A549 (cell line): ENCODE measurements at regions not wholly inside any gene's neighbourhood (a gene's known extent, or its start where the extent isn't known, plus 50 kb on each side); places are given as distances from the start of the nearest gene placed in this dataset.

Source experiments
- ATAC-seq, 2 experiments: fragments of 200-7000 bp in 1 of 2; fragments of >200 bp in 1 of 2; cut with Nextera tagmentation in 1 of 2; cut with Tn5 transposase in 1 of 2; 3 replicates each; pipeline versions ENCODE4 v1.8.0 to v1.9.1; 2018 to 2020; ENCODE audit warnings: mild to moderate bottlenecking in 1 of 2, moderate library complexity in 1 of 2
- CTCF ChIA-PET: fragments of 300-600 bp; sonication (Branson Sonifier 250); formaldehyde crosslinking; extraction: SDS; loops from one replicate; lab custom pipeline; 2021; ENCODE audit warnings: antibody characterized with exemption, inconsistent platforms; lab: Yijun Ruan, JAX
- POLR2A ChIA-PET: fragments of 350-600 bp; formaldehyde crosslinking; extraction: SDS; loops from one replicate; lab custom pipeline; 2021; ENCODE audit warnings: antibody characterized with exemption, inconsistent platforms; lab: Yijun Ruan, JAX
- DNase-seq, 2 experiments: peaks; one replicate each; pipeline versions ENCODE4 v3.0.0 to v3.0.0-alpha.2; 2011 to 2016; ENCODE audit warnings: low read depth in 1 of 2, low spot score in 1 of 2
- FAIRE-seq: peaks from 2 replicates; lab custom pipeline; 2011; peaks lifted over from hg19 to GRCh38; lab: Jason Lieb, UNC
- H3K27ac ChIP-seq, 2 experiments: fragments of >200 bp; sonication (Bioruptor Twin); formaldehyde crosslinking; 3 replicates each; pipeline ENCODE4 v1.5.1; 2016 to 2017
- H3K4me1 ChIP-seq: fragments of >200 bp; sonication (Bioruptor Twin); formaldehyde crosslinking; 3 replicates; pipeline ENCODE4 v1.6.1; 2016
- H3K4me2 ChIP-seq: fragments of >200 bp; sonication (Bioruptor Twin); formaldehyde crosslinking; 3 replicates; pipeline ENCODE4 v1.6.1; 2016
- H3K4me3 ChIP-seq: fragments of >200 bp; sonication (Bioruptor Twin); formaldehyde crosslinking; 3 replicates; pipeline ENCODE4 v1.5.1; 2016
- H3K9me3 ChIP-seq: fragments of >200 bp; sonication (Bioruptor Twin); formaldehyde crosslinking; 3 replicates; pipeline ENCODE4 v1.6.1; 2016
- BCL3 ChIP-seq: fragments of >200 bp; sonication (Bioruptor Twin); formaldehyde crosslinking; IDR thresholded peaks from 3 replicates; pipeline ENCODE4 v1.6.1; 2016
- CBX2 ChIP-seq: fragments of 200-600 bp; sonication (generic); IDR thresholded peaks from 2 replicates; pipeline ENCODE4 v1.6.1; 2016; ENCODE audit warnings: low read depth, mild to moderate bottlenecking, borderline replicate concordance
- CBX8 ChIP-seq: fragments of 200-600 bp; sonication (generic); IDR thresholded peaks from 2 replicates; pipeline ENCODE4 v1.6.1; 2016
- CEBPB ChIP-seq, 2 experiments: fragments of >200 bp in 1 of 2; sonication (Bioruptor Twin) in 1 of 2; formaldehyde crosslinking in 1 of 2; IDR thresholded peaks; 2 replicates each; pipeline ENCODE4 v1.6.1; 2012 to 2016
- CTCF ChIP-seq: fragments of >200 bp; sonication (Bioruptor Twin); formaldehyde crosslinking; IDR thresholded peaks from 3 replicates; pipeline ENCODE4 v1.5.1; 2016
- E2F6 ChIP-seq: IDR thresholded peaks from 2 replicates; pipeline ENCODE4 v1.6.1; 2012; ENCODE audit warnings: low read depth, borderline replicate concordance
- EP300 ChIP-seq, 2 experiments: fragments of >200 bp; sonication (Bioruptor Twin); formaldehyde crosslinking; IDR thresholded peaks; 2 replicates in 1 of 2; 3 replicates in 1 of 2; pipeline ENCODE4 v1.6.1; 2016 to 2017
- ESRRA ChIP-seq: fragments of 150-350 bp; IDR thresholded peaks from 2 replicates; pipeline ENCODE4 v1.6.1; 2014; ENCODE audit warnings: mild to moderate bottlenecking, low read length, borderline replicate concordance
- HDAC2 ChIP-seq: fragments of 200-600 bp; sonication (generic); IDR thresholded peaks from 2 replicates; pipeline ENCODE4 v1.6.1; 2016
- HES2 ChIP-seq: fragments of >200 bp; sonication (Bioruptor Twin); formaldehyde crosslinking; IDR thresholded peaks from 2 replicates; pipeline ENCODE4 v1.6.1; 2016
- HMGXB4 ChIP-seq: fragments of 250-450 bp; sonication (Bioruptor Pico); IDR thresholded peaks from 2 replicates; pipeline ENCODE4 v1.5.0; 2021; ENCODE audit warnings: mild to moderate bottlenecking, moderate library complexity, borderline replicate concordance
- HOXA7 ChIP-seq: fragments of 250-450 bp; sonication (Bioruptor Pico); IDR thresholded peaks from 2 replicates; pipeline ENCODE4 v1.5.0; 2020; ENCODE audit warnings: mild to moderate bottlenecking, moderate library complexity
- JUN ChIP-seq, 2 experiments: fragments of >200 bp; sonication (Bioruptor Twin); formaldehyde crosslinking; IDR thresholded peaks; 2 replicates in 1 of 2; 3 replicates in 1 of 2; pipeline ENCODE4 v1.6.1; 2016 to 2017
- MAX ChIP-seq: IDR thresholded peaks from 2 replicates; pipeline ENCODE4 v1.6.1; 2012
- NFE2L2 ChIP-seq: fragments of 150-350 bp; conservative IDR thresholded peaks from 2 replicates; pipeline ENCODE4 v1.6.1; 2014; ENCODE audit warnings: low read length
- PBX3 ChIP-seq: IDR thresholded peaks from 2 replicates; pipeline ENCODE4 v1.6.1; 2012
- WGBS: methylation state at CpG from one replicate; pipeline ENCODE4 v1.1.6; 2017; ENCODE audit errors: missing lambda C conversion rate; 5-methylcytosine and 5-hydroxymethylcytosine counted together

GRCh38 chr10:61830072-61830845 lies 71.2 kb upstream of the ARID5B start (continued):
- TF ChIP-seq JUN (IDR thresholded peaks at IDR 0.05): no peak

- ATAC-seq (no peak), FAIRE-seq (no peak), DNase-seq (no peak)
- H3K4me1 ChIP-seq: peaks cover 11% of the 10 kb centered on the region
- TF ChIP-seq HDAC2: no peak
- no peak for TF ChIP-seq E2F6
- no peak for TF ChIP-seq PBX3
- TF ChIP-seq HOXA7 (CRISPR knock-in tag): no peak
- no peak for TF ChIP-seq CBX2
- TF ChIP-seq HES2: no peak
- TF ChIP-seq ESRRA: no peak
- no peak for TF ChIP-seq MAX
- no peak for TF ChIP-seq CTCF
- 0 out of 3 replicates have a peak, but pooled peaks cover 2% of the 10 kb centered on the region for H3K9me3 ChIP-seq
- H3K4me2 ChIP-seq: no peak overlapping the region
- H3K4me3 ChIP-seq: no peak overlapping the region
- WGBS: 88% methylated on average over 7 of the region's 7 CpGs
- ChIA-PET CTCF (interaction anchor here (0.8 to 1.2 kb wide), 2 partner anchors 9 to 66 kb away, joined by 3 read pairs; no protein-coding TSS in a partner anchor), POLR2A (no interaction called here)
- no peak overlapping the region for H3K27ac ChIP-seq
These were observed 70.6 kb upstream of the ARID5B start for GRCh38 chr10:61830846-61831273.

- CTCF ChIA-PET: interaction anchor here (2.4 to 3.9 kb wide), 3 partner anchors 11 to 83 kb away, joined by 9 to 32 read pairs (median 10); no protein-coding TSS in a partner anchor
- WGBS: 34% methylated on average over 3 of the region's 3 CpGs
- Histone ChIP-seq H3K4me2 (no peak overlapping the region), H3K4me3 (no peak overlapping the region), H3K4me1 (peaks cover 26% of the 10 kb centered on the region), H3K27ac (no peak overlapping the region), H3K9me3 (0 out of 3 replicates have a peak, but pooled peaks cover 2% of the 10 kb centered on the region)
- no peak for FAIRE-seq
- no peak for TF ChIP-seq CBX8
- TF ChIP-seq EP300 (IDR thresholded peaks at IDR 0.05): no peak
- no peak for TF ChIP-seq NFE2L2
- TF ChIP-seq BCL3: no peak
- TF ChIP-seq HMGXB4: no peak
- 0 out of 4 replicates have a peak, but pooled peaks of 1 of the 2 experiments have one; percentile 43 for TF ChIP-seq CEBPB (IDR thresholded peaks at IDR 0.05)
- DNase-seq: no peak
- no peak for ATAC-seq
- POLR2A ChIA-PET: no interaction called here
These were observed 68.5 kb upstream of the ARID5B start for GRCh38 chr10:61832866-61833481.
